ENCODE measurements at regions not wholly inside any gene's neighbourhood (a gene's known extent, or its start where the extent isn't known, plus 50 kb on each side); places are given as distances from the start of the nearest gene placed in this dataset.

- TF ChIP-seq, protein P1, sequence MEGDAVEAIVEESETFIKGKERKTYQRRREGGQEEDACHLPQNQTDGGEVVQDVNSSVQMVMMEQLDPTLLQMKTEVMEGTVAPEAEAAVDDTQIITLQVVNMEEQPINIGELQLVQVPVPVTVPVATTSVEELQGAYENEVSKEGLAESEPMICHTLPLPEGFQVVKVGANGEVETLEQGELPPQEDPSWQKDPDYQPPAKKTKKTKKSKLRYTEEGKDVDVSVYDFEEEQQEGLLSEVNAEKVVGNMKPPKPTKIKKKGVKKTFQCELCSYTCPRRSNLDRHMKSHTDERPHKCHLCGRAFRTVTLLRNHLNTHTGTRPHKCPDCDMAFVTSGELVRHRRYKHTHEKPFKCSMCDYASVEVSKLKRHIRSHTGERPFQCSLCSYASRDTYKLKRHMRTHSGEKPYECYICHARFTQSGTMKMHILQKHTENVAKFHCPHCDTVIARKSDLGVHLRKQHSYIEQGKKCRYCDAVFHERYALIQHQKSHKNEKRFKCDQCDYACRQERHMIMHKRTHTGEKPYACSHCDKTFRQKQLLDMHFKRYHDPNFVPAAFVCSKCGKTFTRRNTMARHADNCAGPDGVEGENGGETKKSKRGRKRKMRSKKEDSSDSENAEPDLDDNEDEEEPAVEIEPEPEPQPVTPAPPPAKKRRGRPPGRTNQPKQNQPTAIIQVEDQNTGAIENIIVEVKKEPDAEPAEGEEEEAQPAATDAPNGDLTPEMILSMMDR (IDR thresholded peaks at IDR 0.05): no peak
- TF ChIP-seq POLR2A (IDR thresholded peaks at IDR 0.05): no peak
Observed at GRCh38 chr15:53458736-53459135, 300.7 kb downstream of the WDR72 start.
